Prostate gland (tissue), 1 donor: ENCODE measurements at regions not wholly inside any gene's neighbourhood (a gene's known extent, or its start where the extent isn't known, plus 50 kb on each side); places are given as distances from the start of the nearest gene placed in this dataset.

Experiments
- POLR2A ChIP-seq: fragments of 450-650 bp; IDR thresholded peaks from one replicate; pipeline ENCODE4 v1.6.1; 2016; ENCODE audit warnings: antibody characterized with exemption, mild to moderate bottlenecking
- POLR2AphosphoS5 ChIP-seq: sonication (generic); formaldehyde crosslinking; IDR thresholded peaks from one replicate; pipeline ENCODE4 v1.6.1; 2017; ENCODE audit warnings: antibody characterized with exemption

GRCh38 chr3:103968751-103969150 lies 1398.0 kb upstream of the ALCAM start:
- no peak for TF ChIP-seq POLR2AphosphoS5
- TF ChIP-seq POLR2A: no peak
